ENCODE measurements at regions not wholly inside any gene's neighbourhood (a gene's known extent, or its start where the extent isn't known, plus 50 kb on each side); places are given as distances from the start of the nearest gene placed in this dataset.

- TF ChIP-seq, protein P1, sequence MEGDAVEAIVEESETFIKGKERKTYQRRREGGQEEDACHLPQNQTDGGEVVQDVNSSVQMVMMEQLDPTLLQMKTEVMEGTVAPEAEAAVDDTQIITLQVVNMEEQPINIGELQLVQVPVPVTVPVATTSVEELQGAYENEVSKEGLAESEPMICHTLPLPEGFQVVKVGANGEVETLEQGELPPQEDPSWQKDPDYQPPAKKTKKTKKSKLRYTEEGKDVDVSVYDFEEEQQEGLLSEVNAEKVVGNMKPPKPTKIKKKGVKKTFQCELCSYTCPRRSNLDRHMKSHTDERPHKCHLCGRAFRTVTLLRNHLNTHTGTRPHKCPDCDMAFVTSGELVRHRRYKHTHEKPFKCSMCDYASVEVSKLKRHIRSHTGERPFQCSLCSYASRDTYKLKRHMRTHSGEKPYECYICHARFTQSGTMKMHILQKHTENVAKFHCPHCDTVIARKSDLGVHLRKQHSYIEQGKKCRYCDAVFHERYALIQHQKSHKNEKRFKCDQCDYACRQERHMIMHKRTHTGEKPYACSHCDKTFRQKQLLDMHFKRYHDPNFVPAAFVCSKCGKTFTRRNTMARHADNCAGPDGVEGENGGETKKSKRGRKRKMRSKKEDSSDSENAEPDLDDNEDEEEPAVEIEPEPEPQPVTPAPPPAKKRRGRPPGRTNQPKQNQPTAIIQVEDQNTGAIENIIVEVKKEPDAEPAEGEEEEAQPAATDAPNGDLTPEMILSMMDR (IDR thresholded peaks at IDR 0.05; ENCODE audit: low read length): no peak
- no peak for TF ChIP-seq EZH2 (IDR thresholded peaks at IDR 0.05; ENCODE audit: borderline replicate concordance, low read length)
These were observed 55.8 kb upstream of the PRDM11 start for GRCh38 chr11:45090607-45091006.
